A673 (cell line): ENCODE measurements at regions not wholly inside any gene's neighbourhood (a gene's known extent, or its start where the extent isn't known, plus 50 kb on each side); places are given as distances from the start of the nearest gene placed in this dataset.

Source experiments
- CTCF ChIP-seq: fragments of 300-800, 200-600 bp; sonication (generic); conservative IDR thresholded peaks from 2 replicates; pipeline ENCODE4 v1.5.1; 2017; ENCODE audit warnings: low read depth, mild to moderate bottlenecking, antibody characterized with exemption, low read length, moderate library complexity, mixed read lengths
- EZH2 ChIP-seq: fragments of 200-600 bp; sonication (generic); IDR thresholded peaks from 2 replicates; pipeline ENCODE4 v1.6.1; 2017; ENCODE audit warnings: borderline replicate concordance, low read depth, mild to moderate bottlenecking, mixed read lengths, antibody characterized with exemption, low read length; ENCODE audit not compliant: poor library complexity, severe bottlenecking

DNA sequence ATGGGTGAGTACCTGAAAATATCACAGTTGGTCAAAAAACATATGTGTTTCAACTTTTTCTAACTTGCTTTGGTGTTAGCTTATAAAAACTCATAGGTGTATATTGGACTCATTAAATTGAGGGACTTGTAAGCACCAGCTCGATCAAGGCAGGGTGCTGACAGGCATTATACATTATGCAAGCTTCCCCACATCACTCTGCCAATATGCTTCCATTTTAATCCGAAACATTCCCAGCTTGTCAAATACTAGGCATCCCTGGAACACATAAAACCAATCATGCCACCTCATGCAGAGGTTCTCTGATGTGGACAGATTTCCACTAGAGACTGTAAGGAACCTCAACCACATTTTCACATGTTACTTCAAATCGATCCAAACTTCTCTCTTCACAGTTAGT is 187.3 kb upstream of the NT5E start:
- TF ChIP-seq CTCF (no peak), EZH2 (no peak)
